ENCODE measurements at regions not wholly inside any gene's neighbourhood (a gene's known extent, or its start where the extent isn't known, plus 50 kb on each side); places are given as distances from the start of the nearest gene placed in this dataset.
A peak's percentile ranks its signal among the peaks of the same experiment; 100 is the strongest.

- DNase-seq (ENCODE audit: low read depth), result no peak
- Histone ChIP-seq H3K4me3 (ENCODE audit: low read depth, low read length) (no peak overlapping the region), H3K36me3 (ENCODE audit: control insufficient read depth, insufficient read depth, low read length) (no peaks in the 10 kb centered on the region), H3K27me3 (ENCODE audit: control insufficient read depth, insufficient read depth, low read length) (no peaks in the 10 kb centered on the region)
- TF ChIP-seq CTCF (IDR thresholded peaks at IDR 0.05; ENCODE audit: insufficient read depth, low read length, poor library complexity, severe bottlenecking), result peak; percentile 40
Observed at GRCh38 chr2:181178823-181179412, 198.5 kb downstream of the UBE2E3 start.

- H3K27me3 ChIP-seq (ENCODE audit: control insufficient read depth, insufficient read depth, low read length), result no peaks in the 10 kb centered on the region
- H3K4me3 ChIP-seq (ENCODE audit: low read depth, low read length), result no peak overlapping the region
- no peak for DNase-seq (ENCODE audit: low read depth)
- TF ChIP-seq CTCF (IDR thresholded peaks at IDR 0.05; ENCODE audit: insufficient read depth, low read length, poor library complexity, severe bottlenecking), result no peak
- no peaks in the 10 kb centered on the region for H3K36me3 ChIP-seq (ENCODE audit: control insufficient read depth, insufficient read depth, low read length)
Observed at GRCh38 chr2:181183878-181184542, 203.6 kb downstream of the UBE2E3 start.

GRCh38 chr2:181185421-181185820 is 205.0 kb downstream of the UBE2E3 start:
- TF ChIP-seq CTCF (IDR thresholded peaks at IDR 0.05; ENCODE audit: insufficient read depth, low read length, poor library complexity, severe bottlenecking), result no peak
- no peak overlapping the region for H3K4me3 ChIP-seq (ENCODE audit: low read depth, low read length)
- no peak for DNase-seq (ENCODE audit: low read depth)
- H3K27me3 ChIP-seq (ENCODE audit: control insufficient read depth, insufficient read depth, low read length), result no peaks in the 10 kb centered on the region
- no peaks in the 10 kb centered on the region for H3K36me3 ChIP-seq (ENCODE audit: control insufficient read depth, insufficient read depth, low read length)

- no peak overlapping the region for H3K4me3 ChIP-seq (ENCODE audit: low read depth, low read length)
- H3K36me3 ChIP-seq (ENCODE audit: control insufficient read depth, insufficient read depth, low read length), result no peaks in the 10 kb centered on the region
- no peaks in the 10 kb centered on the region for H3K27me3 ChIP-seq (ENCODE audit: control insufficient read depth, insufficient read depth, low read length)
- no peak for DNase-seq (ENCODE audit: low read depth)
- no peak for TF ChIP-seq CTCF (IDR thresholded peaks at IDR 0.05; ENCODE audit: insufficient read depth, low read length, poor library complexity, severe bottlenecking)
Observed at GRCh38 chr2:181185948-181186347, 205.5 kb downstream of the UBE2E3 start.

GRCh38 chr2:181188605-181189004 is 208.2 kb downstream of the UBE2E3 start:
- no peaks in the 10 kb centered on the region for H3K36me3 ChIP-seq (ENCODE audit: control insufficient read depth, insufficient read depth, low read length)
- H3K27me3 ChIP-seq (ENCODE audit: control insufficient read depth, insufficient read depth, low read length), result no peaks in the 10 kb centered on the region
- DNase-seq (ENCODE audit: low read depth), result no peak
- H3K4me3 ChIP-seq (ENCODE audit: low read depth, low read length), result no peak overlapping the region
- TF ChIP-seq CTCF (IDR thresholded peaks at IDR 0.05; ENCODE audit: insufficient read depth, low read length, poor library complexity, severe bottlenecking), result no peak

GRCh38 chr2:181189951-181190350 is 209.5 kb downstream of the UBE2E3 start:
- Histone ChIP-seq H3K27me3 (ENCODE audit: control insufficient read depth, insufficient read depth, low read length) (no peaks in the 10 kb centered on the region), H3K4me3 (ENCODE audit: low read depth, low read length) (no peak overlapping the region), H3K36me3 (ENCODE audit: control insufficient read depth, insufficient read depth, low read length) (no peaks in the 10 kb centered on the region)
- no peak for TF ChIP-seq CTCF (IDR thresholded peaks at IDR 0.05; ENCODE audit: insufficient read depth, low read length, poor library complexity, severe bottlenecking)
- no peak for DNase-seq (ENCODE audit: low read depth)
